ENCODE measurements at regions not wholly inside any gene's neighbourhood (a gene's known extent, or its start where the extent isn't known, plus 50 kb on each side); places are given as distances from the start of the nearest gene placed in this dataset.
A peak's percentile ranks its signal among the peaks of the same experiment; 100 is the strongest.
"Not testable (repeated sequence)": the region's sequence is repeated elsewhere in the genome, so short reads cannot be mapped to it uniquely, and the experiment has no call there.

GRCh38 chr4:69344786-69345185 is 64.5 kb downstream of the UGT2B28 start:
- H3K36me3 ChIP-seq (ENCODE audit: control insufficient read depth in 4 of 4, insufficient read depth in 4 of 4, low read length in 4 of 4); H3K9me3 ChIP-seq (ENCODE audit: control insufficient read depth in 4 of 4, insufficient read depth in 3 of 4, low read length in 3 of 4); H3K27ac ChIP-seq (ENCODE audit: low read depth in 1 of 2, low read length in 1 of 2); H3K4me3 ChIP-seq; H3K27me3 ChIP-seq (ENCODE audit: control insufficient read depth in 3 of 3, insufficient read depth in 3 of 3, low read length in 2 of 3); DNase-seq; ATAC-seq (ENCODE audit: insufficient read depth, low FRiP score); H3K9ac ChIP-seq (ENCODE audit: insufficient read depth in 1 of 2, low read length in 2 of 2); H3K4me1 ChIP-seq (ENCODE audit: control insufficient read depth in 5 of 5, insufficient read depth in 5 of 5, low read length in 5 of 5): not testable (repeated sequence)
- 96 to 100% methylated on average over 1 to 3 of the region's 3 CpGs for WGBS, 2 donors

GRCh38 chr4:69348746-69349145 is 68.5 kb downstream of the UGT2B28 start:
- H3K4me3 ChIP-seq; H3K9ac ChIP-seq (ENCODE audit: insufficient read depth in 1 of 2, low read length in 2 of 2); H3K36me3 ChIP-seq (ENCODE audit: control insufficient read depth in 4 of 4, insufficient read depth in 4 of 4, low read length in 4 of 4); DNase-seq; H3K27ac ChIP-seq (ENCODE audit: low read depth in 1 of 2, low read length in 1 of 2); H3K4me1 ChIP-seq (ENCODE audit: control insufficient read depth in 5 of 5, insufficient read depth in 5 of 5, low read length in 5 of 5); H3K9me3 ChIP-seq (ENCODE audit: control insufficient read depth in 4 of 4, insufficient read depth in 3 of 4, low read length in 3 of 4); ATAC-seq (ENCODE audit: insufficient read depth, low FRiP score); H3K27me3 ChIP-seq (ENCODE audit: control insufficient read depth in 3 of 3, insufficient read depth in 3 of 3, low read length in 2 of 3): not testable (repeated sequence)
- WGBS, 2 donors = 73 to 88% methylated on average over 10 of the region's 10 CpGs

GRCh38 chr4:69360271-69360670 is 80.0 kb downstream of the UGT2B28 start:
- no peaks in the 10 kb centered on the region for H3K4me1 ChIP-seq (ENCODE audit: control insufficient read depth in 5 of 5, insufficient read depth in 5 of 5, low read length in 5 of 5)
- ATAC-seq (ENCODE audit: insufficient read depth, low FRiP score) = no peak
- 79 to 80% methylated on average over 1 of the region's 1 CpG for WGBS, 2 donors
- H3K9me3 ChIP-seq (ENCODE audit: control insufficient read depth in 4 of 4, insufficient read depth in 3 of 4, low read length in 3 of 4) = no peaks in the 10 kb centered on the region
- no peak overlapping the region for H3K27ac ChIP-seq (ENCODE audit: low read depth in 1 of 2, low read length in 1 of 2)
- peak in 1 of 3 donors; percentile 0 for DNase-seq
- H3K27me3 ChIP-seq (ENCODE audit: control insufficient read depth in 3 of 3, insufficient read depth in 3 of 3, low read length in 2 of 3) = no peaks in the 10 kb centered on the region
- TF ChIP-seq CTCF (IDR thresholded peaks at IDR 0.05; ENCODE audit: control extremely low read depth, extremely low read depth) = no peak
- H3K4me3 ChIP-seq = no peak overlapping the region
- H3K9ac ChIP-seq (ENCODE audit: insufficient read depth in 1 of 2, low read length in 2 of 2) = no peak overlapping the region
- H3K36me3 ChIP-seq (ENCODE audit: control insufficient read depth in 4 of 4, insufficient read depth in 4 of 4, low read length in 4 of 4) = no peaks in the 10 kb centered on the region

- not testable (repeated sequence) for DNase-seq; H3K4me3 ChIP-seq; H3K36me3 ChIP-seq (ENCODE audit: control insufficient read depth in 4 of 4, insufficient read depth in 4 of 4, low read length in 4 of 4); H3K27ac ChIP-seq (ENCODE audit: low read depth in 1 of 2, low read length in 1 of 2); H3K27me3 ChIP-seq (ENCODE audit: control insufficient read depth in 3 of 3, insufficient read depth in 3 of 3, low read length in 2 of 3); ATAC-seq (ENCODE audit: insufficient read depth, low FRiP score); H3K9ac ChIP-seq (ENCODE audit: insufficient read depth in 1 of 2, low read length in 2 of 2); H3K9me3 ChIP-seq (ENCODE audit: control insufficient read depth in 4 of 4, insufficient read depth in 3 of 4, low read length in 3 of 4); H3K4me1 ChIP-seq (ENCODE audit: control insufficient read depth in 5 of 5, insufficient read depth in 5 of 5, low read length in 5 of 5)
These were observed 80.5 kb downstream of the UGT2B28 start for GRCh38 chr4:69360768-69361167.

- H3K9ac ChIP-seq (ENCODE audit: insufficient read depth in 1 of 2, low read length in 2 of 2) = no peak overlapping the region
- no peak for DNase-seq
- no peaks in the 10 kb centered on the region for H3K4me1 ChIP-seq (ENCODE audit: control insufficient read depth in 5 of 5, insufficient read depth in 5 of 5, low read length in 5 of 5)
- H3K36me3 ChIP-seq (ENCODE audit: control insufficient read depth in 4 of 4, insufficient read depth in 4 of 4, low read length in 4 of 4) = no peaks in the 10 kb centered on the region
- ATAC-seq (ENCODE audit: insufficient read depth, low FRiP score) = no peak
- no peak overlapping the region for H3K4me3 ChIP-seq
- no peak overlapping the region for H3K27ac ChIP-seq (ENCODE audit: low read depth in 1 of 2, low read length in 1 of 2)
- 79 to 81% methylated on average over 3 of the region's 3 CpGs for WGBS, 2 donors
- no peaks in the 10 kb centered on the region for H3K27me3 ChIP-seq (ENCODE audit: control insufficient read depth in 3 of 3, insufficient read depth in 3 of 3, low read length in 2 of 3)
- no peaks in the 10 kb centered on the region for H3K9me3 ChIP-seq (ENCODE audit: control insufficient read depth in 4 of 4, insufficient read depth in 3 of 4, low read length in 3 of 4)
- no peak for TF ChIP-seq CTCF (IDR thresholded peaks at IDR 0.05; ENCODE audit: control extremely low read depth, extremely low read depth)
These were observed 82.1 kb downstream of the UGT2B28 start for GRCh38 chr4:69362351-69362750.

GRCh38 chr4:69367664-69368063 is 87.4 kb downstream of the UGT2B28 start:
- H3K27ac ChIP-seq (ENCODE audit: low read depth in 1 of 2, low read length in 1 of 2); H3K9me3 ChIP-seq (ENCODE audit: control insufficient read depth in 4 of 4, insufficient read depth in 3 of 4, low read length in 3 of 4); H3K27me3 ChIP-seq (ENCODE audit: control insufficient read depth in 3 of 3, insufficient read depth in 3 of 3, low read length in 2 of 3); ATAC-seq (ENCODE audit: insufficient read depth, low FRiP score); H3K36me3 ChIP-seq (ENCODE audit: control insufficient read depth in 4 of 4, insufficient read depth in 4 of 4, low read length in 4 of 4); H3K9ac ChIP-seq (ENCODE audit: insufficient read depth in 1 of 2, low read length in 2 of 2); H3K4me3 ChIP-seq; DNase-seq; H3K4me1 ChIP-seq (ENCODE audit: control insufficient read depth in 5 of 5, insufficient read depth in 5 of 5, low read length in 5 of 5): not testable (repeated sequence)
- 80 to 91% methylated on average over 2 of the region's 2 CpGs for WGBS, 2 donors

Measured in lung (tissue), 11 donors.